ENCODE measurements at regions not wholly inside any gene's neighbourhood (a gene's known extent, or its start where the extent isn't known, plus 50 kb on each side); places are given as distances from the start of the nearest gene placed in this dataset.

GRCh38 chr20:54366669-54367344 is 108.6 kb upstream of the DOK5 start:
- H3K27me3 ChIP-seq, result no peaks in the 10 kb centered on the region
- H3K4me3 ChIP-seq, result no peak overlapping the region
- no peaks in the 10 kb centered on the region for H3K4me1 ChIP-seq
- TF ChIP-seq, protein P1, sequence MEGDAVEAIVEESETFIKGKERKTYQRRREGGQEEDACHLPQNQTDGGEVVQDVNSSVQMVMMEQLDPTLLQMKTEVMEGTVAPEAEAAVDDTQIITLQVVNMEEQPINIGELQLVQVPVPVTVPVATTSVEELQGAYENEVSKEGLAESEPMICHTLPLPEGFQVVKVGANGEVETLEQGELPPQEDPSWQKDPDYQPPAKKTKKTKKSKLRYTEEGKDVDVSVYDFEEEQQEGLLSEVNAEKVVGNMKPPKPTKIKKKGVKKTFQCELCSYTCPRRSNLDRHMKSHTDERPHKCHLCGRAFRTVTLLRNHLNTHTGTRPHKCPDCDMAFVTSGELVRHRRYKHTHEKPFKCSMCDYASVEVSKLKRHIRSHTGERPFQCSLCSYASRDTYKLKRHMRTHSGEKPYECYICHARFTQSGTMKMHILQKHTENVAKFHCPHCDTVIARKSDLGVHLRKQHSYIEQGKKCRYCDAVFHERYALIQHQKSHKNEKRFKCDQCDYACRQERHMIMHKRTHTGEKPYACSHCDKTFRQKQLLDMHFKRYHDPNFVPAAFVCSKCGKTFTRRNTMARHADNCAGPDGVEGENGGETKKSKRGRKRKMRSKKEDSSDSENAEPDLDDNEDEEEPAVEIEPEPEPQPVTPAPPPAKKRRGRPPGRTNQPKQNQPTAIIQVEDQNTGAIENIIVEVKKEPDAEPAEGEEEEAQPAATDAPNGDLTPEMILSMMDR (IDR thresholded peaks at IDR 0.05), result no peak
- ATAC-seq (no peak), DNase-seq (no peak)
- intact Hi-C loops (cut with DNase I), result no loop called here
- H3K9me3 ChIP-seq, result no peaks in the 10 kb centered on the region
- H3K27ac ChIP-seq, result no peak overlapping the region
- no peaks in the 10 kb centered on the region for H3K36me3 ChIP-seq

DNA sequence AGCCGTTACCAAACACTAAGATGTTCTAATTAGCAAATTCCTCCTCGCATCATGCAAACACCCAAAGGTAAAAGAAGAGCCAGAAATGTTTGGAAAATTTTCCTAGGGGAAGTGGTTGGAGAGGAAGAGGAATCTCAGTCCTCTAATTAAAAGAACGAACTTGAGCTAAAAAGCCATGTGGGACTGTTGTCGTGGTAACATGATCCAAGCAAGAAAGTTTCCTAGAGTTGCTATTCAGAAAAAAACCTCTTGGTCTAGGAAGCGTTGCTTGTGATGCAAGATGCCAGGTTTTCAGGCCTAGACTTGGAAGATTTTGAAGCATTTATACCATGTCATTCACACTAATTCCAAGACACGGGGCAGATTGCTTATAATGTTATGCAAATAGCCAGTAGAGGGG is 106.8 kb upstream of the DOK5 start:
- no peak overlapping the region for H3K27ac ChIP-seq
- no peaks in the 10 kb centered on the region for H3K9me3 ChIP-seq
- H3K36me3 ChIP-seq, result no peaks in the 10 kb centered on the region
- intact Hi-C loops (cut with DNase I), result no loop called here
- H3K27me3 ChIP-seq, result no peaks in the 10 kb centered on the region
- TF ChIP-seq, protein P1 (IDR thresholded peaks at IDR 0.05), result no peak
- H3K4me1 ChIP-seq, result no peaks in the 10 kb centered on the region
- no peak overlapping the region for H3K4me3 ChIP-seq
- ATAC-seq (no peak), DNase-seq (no peak)

- H3K4me3 ChIP-seq, result no peak overlapping the region
- no peaks in the 10 kb centered on the region for H3K9me3 ChIP-seq
- TF ChIP-seq, protein P1 (IDR thresholded peaks at IDR 0.05), result no peak
- DNase-seq (no peak), ATAC-seq (no peak)
- no peaks in the 10 kb centered on the region for H3K4me1 ChIP-seq
- no peaks in the 10 kb centered on the region for H3K36me3 ChIP-seq
- no peaks in the 10 kb centered on the region for H3K27me3 ChIP-seq
- intact Hi-C loops (cut with DNase I), result no loop called here
- no peak overlapping the region for H3K27ac ChIP-seq
These were observed 103.1 kb upstream of the DOK5 start for GRCh38 chr20:54372313-54372712.

- TF ChIP-seq, protein P1 (IDR thresholded peaks at IDR 0.05), result no peak
- intact Hi-C loops (cut with DNase I), result no loop called here
- no peak for DNase-seq
- no peaks in the 10 kb centered on the region for H3K4me1 ChIP-seq
- H3K27ac ChIP-seq, result no peak overlapping the region
- H3K4me3 ChIP-seq, result no peak overlapping the region
- no peak for ATAC-seq
- H3K27me3 ChIP-seq, result no peaks in the 10 kb centered on the region
- no peaks in the 10 kb centered on the region for H3K36me3 ChIP-seq
- no peaks in the 10 kb centered on the region for H3K9me3 ChIP-seq
These were observed 97.2 kb upstream of the DOK5 start for GRCh38 chr20:54377992-54378773.

DNA sequence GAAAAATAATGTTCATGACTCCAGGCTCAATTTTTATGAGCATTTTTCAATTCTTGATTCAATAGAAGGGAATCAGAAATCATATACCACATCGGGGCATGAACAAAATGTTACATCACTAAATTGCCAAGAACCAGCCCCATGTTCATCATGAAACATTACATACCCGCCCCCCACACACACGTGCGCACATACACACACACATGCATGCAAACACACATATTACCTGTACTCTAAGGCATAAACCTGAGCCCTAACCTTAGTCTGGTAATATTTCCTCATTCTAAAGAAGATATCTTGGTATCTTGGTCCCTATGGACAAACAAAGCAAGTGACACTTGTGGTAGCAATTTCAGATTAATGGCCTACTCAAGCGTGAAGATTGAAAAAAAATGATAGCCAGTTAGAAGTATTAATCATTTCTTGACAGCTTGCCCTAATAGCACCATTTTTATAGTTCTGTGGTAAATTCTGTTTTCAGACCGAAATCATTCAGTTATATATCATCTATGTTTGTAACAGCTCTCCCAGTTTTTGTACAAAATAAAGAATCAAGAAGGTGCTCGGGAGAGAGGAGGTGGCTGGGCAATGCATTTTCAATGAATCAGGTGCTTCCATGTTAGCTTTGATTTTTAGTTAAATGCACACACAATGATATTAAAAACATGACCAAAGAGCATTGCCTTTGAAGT is 95.4 kb upstream of the DOK5 start:
- Histone ChIP-seq H3K27me3 (no peaks in the 10 kb centered on the region), H3K4me3 (no peak overlapping the region), H3K36me3 (no peaks in the 10 kb centered on the region), H3K9me3 (no peaks in the 10 kb centered on the region), H3K4me1 (no peaks in the 10 kb centered on the region), H3K27ac (no peak overlapping the region)
- no peak for DNase-seq
- TF ChIP-seq, protein P1 (IDR thresholded peaks at IDR 0.05), result no peak
- ATAC-seq, result no peak
- intact Hi-C loops (cut with DNase I), result no loop called here
